NAMALWA (cell line): ENCODE measurements at regions not wholly inside any gene's neighbourhood (a gene's known extent, or its start where the extent isn't known, plus 50 kb on each side); places are given as distances from the start of the nearest gene placed in this dataset.
"Not testable (repeated sequence)": the region's sequence is repeated elsewhere in the genome, so short reads cannot be mapped to it uniquely, and the experiment has no call there.

Source experiments
- DNase-seq: peaks from one replicate; pipeline ENCODE4 v3.0.0-alpha.2; 2015; ENCODE audit warnings: low spot score

DNA sequence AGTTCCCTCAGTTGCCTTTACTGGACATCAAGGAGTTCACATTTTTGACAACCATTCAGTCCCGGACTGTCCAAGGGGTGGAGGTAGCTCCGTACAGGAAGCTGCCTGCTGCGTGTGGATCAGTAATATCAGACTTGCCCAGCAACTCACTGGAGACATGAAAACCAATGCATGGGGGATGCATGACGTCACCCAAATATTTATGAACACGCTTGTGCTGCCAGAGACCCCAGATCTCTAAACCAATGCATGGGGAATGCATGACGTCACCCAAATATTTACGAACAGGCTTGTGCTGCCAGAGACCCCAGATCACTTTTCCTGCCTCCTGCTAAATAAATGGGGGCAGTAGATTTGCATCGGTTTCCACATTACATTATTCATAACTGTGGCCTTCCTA is 2137.4 kb upstream of the DEFB115 start:
- DNase-seq = not testable (repeated sequence)

DNA sequence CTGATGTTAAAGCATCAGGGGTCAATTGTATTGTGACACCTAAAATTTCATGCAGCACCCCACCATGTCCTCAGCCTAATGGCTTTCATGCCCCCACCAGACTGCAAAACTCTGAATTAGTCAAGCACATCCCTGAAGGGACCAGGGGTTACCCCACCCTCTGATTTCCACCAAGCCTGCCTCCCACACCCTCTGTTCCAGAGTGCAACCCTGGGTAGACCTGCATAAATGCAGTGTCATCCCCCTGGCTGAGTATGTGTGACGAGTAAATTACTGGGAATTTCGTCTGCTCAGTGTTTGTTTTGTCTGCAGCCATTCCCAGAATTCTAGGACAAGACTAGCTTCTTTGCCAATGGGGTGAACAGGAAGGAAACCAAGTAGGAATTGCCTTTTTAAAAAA is 2136.9 kb upstream of the DEFB115 start:
- DNase-seq = not testable (repeated sequence)

DNA sequence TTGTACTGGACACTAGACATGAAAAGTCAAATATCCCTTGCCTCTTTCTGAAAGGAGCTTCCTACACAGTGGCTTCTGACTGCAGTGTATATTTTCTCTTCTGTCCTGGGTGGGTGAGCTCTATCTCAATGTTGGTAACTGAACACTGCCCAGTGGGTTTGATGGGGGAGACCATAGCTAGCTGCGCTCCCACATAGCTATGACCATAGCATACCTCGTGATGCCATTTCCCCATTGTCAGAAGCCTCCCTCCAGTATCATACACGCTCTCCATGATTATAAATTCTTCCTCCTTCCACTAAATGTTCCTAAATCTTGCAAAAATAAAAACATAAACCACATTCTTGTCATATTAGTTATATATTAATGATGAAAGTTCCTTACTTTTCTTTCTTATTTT is 2134.7 kb upstream of the DEFB115 start:
- not testable (repeated sequence) for DNase-seq

DNA sequence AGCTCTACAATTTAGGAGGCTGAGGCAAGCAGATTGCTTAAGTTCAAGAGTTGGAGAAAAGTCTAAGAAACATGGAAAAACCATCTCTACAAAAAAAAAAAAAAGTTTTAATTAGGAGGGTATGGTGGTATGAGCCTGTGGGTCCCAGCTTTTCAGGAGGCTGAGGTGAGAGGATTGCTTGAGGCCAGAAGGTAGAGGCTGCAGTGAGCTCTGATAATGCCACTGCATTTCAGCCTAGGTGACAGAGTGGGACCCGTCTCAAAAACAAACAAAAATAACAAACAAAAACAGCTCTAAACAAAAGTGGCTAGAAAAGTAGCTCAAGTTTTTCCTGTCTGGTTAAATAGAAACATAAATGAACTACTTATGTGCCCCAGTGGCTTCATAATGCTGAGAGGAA is 2133.6 kb upstream of the DEFB115 start:
- DNase-seq = no peak
